Loucy (cell line): ENCODE measurements at regions not wholly inside any gene's neighbourhood (a gene's known extent, or its start where the extent isn't known, plus 50 kb on each side); places are given as distances from the start of the nearest gene placed in this dataset.
"Not testable (repeated sequence)": the region's sequence is repeated elsewhere in the genome, so short reads cannot be mapped to it uniquely, and the experiment has no call there.

Experiments
- H2AFZ ChIP-seq: fragments of 200-600 bp; sonication (generic); 2 replicates; pipeline ENCODE4 v1.6.0; 2016; ENCODE audit warnings: antibody characterized with exemption, mild to moderate bottlenecking, low read length, moderate library complexity
- H3F3A ChIP-seq: fragments of 200-600 bp; 2 replicates; pipeline ENCODE4 v1.6.0; 2016; ENCODE audit warnings: antibody characterized with exemption, low read depth, mild to moderate bottlenecking
- H3K27me3 ChIP-seq: fragments of 200-600 bp; sonication (generic); 2 replicates; pipeline ENCODE4 v1.6.1; 2014; ENCODE audit warnings: low read length, mild to moderate bottlenecking; ENCODE audit not compliant: insufficient read depth, poor library complexity, severe bottlenecking
- H3K36me3 ChIP-seq: fragments of 200-600 bp; sonication (generic); 2 replicates; pipeline ENCODE4 v1.6.1; 2016; ENCODE audit warnings: low read length; ENCODE audit not compliant: insufficient read depth
- H3K4me1 ChIP-seq: fragments of 200-600 bp; sonication (generic); 2 replicates; pipeline ENCODE4 v1.5.1; 2014; ENCODE audit warnings: low read length, mild to moderate bottlenecking; ENCODE audit not compliant: insufficient read depth, poor library complexity, severe bottlenecking
- H3K4me2 ChIP-seq: fragments of 200-600 bp; sonication (generic); 2 replicates; pipeline ENCODE4 v1.6.0; 2014; ENCODE audit warnings: antibody characterized with exemption, low read length, low read depth, mild to moderate bottlenecking; ENCODE audit not compliant: poor library complexity, severe bottlenecking
- H3K4me3 ChIP-seq: fragments of 200-600 bp; sonication (generic); 2 replicates; pipeline ENCODE4 v1.5.1; 2014; ENCODE audit warnings: low read length, mild to moderate bottlenecking, mixed read lengths; ENCODE audit not compliant: poor library complexity, severe bottlenecking
- H3K79me2 ChIP-seq: fragments of 200-600 bp; sonication (generic); 2 replicates; pipeline ENCODE4 v1.6.1; 2014; ENCODE audit warnings: low read length; ENCODE audit not compliant: insufficient read depth
- H3K9ac ChIP-seq: fragments of 200-600 bp; sonication (generic); 2 replicates; pipeline ENCODE4 v1.6.0; 2014; ENCODE audit warnings: mild to moderate bottlenecking, low read depth, low read length, moderate library complexity; ENCODE audit not compliant: poor library complexity, severe bottlenecking
- H3K9me2 ChIP-seq: fragments of 200-600 bp; sonication (generic); replicated peaks from 2 replicates; pipeline ENCODE4 v1.6.1; 2016; ENCODE audit warnings: low read depth, low read length, mixed read lengths
- H3K9me3 ChIP-seq: fragments of 200-600 bp; sonication (generic); 2 replicates; pipeline ENCODE4 v1.6.1; 2014; ENCODE audit warnings: mild to moderate bottlenecking, antibody characterized with exemption, low read length, low read depth; ENCODE audit not compliant: insufficient read depth
- H4K20me1 ChIP-seq: fragments of 200-600 bp; sonication (generic); 2 replicates; pipeline ENCODE4 v1.6.0; 2014; ENCODE audit warnings: antibody characterized with exemption, low read length, mild to moderate bottlenecking; ENCODE audit not compliant: insufficient read depth, poor library complexity, severe bottlenecking
- EZH2phosphoT487 ChIP-seq: fragments of 200-600 bp; IDR thresholded peaks from 2 replicates; pipeline ENCODE4 v1.6.1; 2018; ENCODE audit warnings: antibody characterized with exemption, mild to moderate bottlenecking, moderate library complexity, borderline replicate concordance
- TF ChIP-seq, protein P1 (sequence below): fragments of 200-600 bp; sonication (generic); conservative IDR thresholded peaks from 2 replicates; pipeline ENCODE4 v1.5.1; 2014; ENCODE audit warnings: mild to moderate bottlenecking, antibody characterized with exemption, low read length

DNA sequence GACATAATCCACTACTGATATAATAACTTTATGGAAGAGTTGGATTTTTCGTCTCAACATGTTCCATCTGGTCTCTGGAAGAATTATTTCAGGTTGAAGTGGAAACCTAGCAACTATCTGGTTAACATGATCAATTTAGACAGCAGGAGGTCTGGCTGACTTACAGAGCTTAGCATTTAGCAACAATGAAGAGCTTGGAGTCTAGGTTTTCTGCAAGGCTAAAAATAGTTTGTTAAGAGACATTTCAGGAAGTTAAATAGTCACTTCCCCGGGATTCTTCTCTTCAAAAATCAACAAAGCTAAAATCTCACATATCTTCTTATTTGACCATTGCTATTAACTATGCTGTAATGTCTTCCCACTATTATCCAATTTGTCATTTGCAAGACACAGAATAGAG, 418.6 kb upstream of the DIPK2B start:
- Histone ChIP-seq H3K79me2 (no peaks in the 10 kb centered on the region), H3K9me3 (no peaks in the 10 kb centered on the region), H3K27me3 (no peaks in the 10 kb centered on the region), H2AFZ (no peak overlapping the region), H3F3A (no peaks in the 10 kb centered on the region), H4K20me1 (no peaks in the 10 kb centered on the region), H3K4me3 (no peak overlapping the region), H3K9me2 (no peaks in the 10 kb centered on the region), H3K4me2 (no peak overlapping the region), H3K9ac (no peak overlapping the region), H3K4me1 (no peaks in the 10 kb centered on the region), H3K36me3 (no peaks in the 10 kb centered on the region)
- TF ChIP-seq, protein P1, sequence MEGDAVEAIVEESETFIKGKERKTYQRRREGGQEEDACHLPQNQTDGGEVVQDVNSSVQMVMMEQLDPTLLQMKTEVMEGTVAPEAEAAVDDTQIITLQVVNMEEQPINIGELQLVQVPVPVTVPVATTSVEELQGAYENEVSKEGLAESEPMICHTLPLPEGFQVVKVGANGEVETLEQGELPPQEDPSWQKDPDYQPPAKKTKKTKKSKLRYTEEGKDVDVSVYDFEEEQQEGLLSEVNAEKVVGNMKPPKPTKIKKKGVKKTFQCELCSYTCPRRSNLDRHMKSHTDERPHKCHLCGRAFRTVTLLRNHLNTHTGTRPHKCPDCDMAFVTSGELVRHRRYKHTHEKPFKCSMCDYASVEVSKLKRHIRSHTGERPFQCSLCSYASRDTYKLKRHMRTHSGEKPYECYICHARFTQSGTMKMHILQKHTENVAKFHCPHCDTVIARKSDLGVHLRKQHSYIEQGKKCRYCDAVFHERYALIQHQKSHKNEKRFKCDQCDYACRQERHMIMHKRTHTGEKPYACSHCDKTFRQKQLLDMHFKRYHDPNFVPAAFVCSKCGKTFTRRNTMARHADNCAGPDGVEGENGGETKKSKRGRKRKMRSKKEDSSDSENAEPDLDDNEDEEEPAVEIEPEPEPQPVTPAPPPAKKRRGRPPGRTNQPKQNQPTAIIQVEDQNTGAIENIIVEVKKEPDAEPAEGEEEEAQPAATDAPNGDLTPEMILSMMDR: no peak
- TF ChIP-seq EZH2phosphoT487: no peak

DNA sequence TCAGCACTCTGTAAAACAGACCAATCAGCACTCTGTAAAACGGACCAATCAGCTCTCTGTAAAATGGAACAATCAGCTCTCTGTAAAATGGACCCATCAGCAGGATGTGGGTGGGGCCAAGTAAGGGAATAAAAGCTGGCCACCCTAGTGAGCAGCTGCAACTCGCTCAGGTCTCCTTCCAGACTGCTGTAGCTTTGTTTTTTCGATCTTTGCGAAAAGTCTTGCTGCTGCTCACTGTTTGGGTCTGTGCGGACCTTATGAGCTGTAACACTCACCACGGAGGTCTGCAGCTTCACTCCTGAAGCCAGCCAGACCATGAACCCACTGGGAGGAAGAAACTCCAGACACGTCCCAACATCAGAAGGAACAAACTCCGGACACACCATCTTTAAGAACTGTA, 414.9 kb upstream of the DIPK2B start:
- H3K9me3 ChIP-seq, H3K79me2 ChIP-seq, H3K9ac ChIP-seq, H3K9me2 ChIP-seq, H2AFZ ChIP-seq, H3K27me3 ChIP-seq, H3K4me3 ChIP-seq, H4K20me1 ChIP-seq, H3F3A ChIP-seq, H3K4me2 ChIP-seq, H3K4me1 ChIP-seq, H3K36me3 ChIP-seq: not testable (repeated sequence)

DNA sequence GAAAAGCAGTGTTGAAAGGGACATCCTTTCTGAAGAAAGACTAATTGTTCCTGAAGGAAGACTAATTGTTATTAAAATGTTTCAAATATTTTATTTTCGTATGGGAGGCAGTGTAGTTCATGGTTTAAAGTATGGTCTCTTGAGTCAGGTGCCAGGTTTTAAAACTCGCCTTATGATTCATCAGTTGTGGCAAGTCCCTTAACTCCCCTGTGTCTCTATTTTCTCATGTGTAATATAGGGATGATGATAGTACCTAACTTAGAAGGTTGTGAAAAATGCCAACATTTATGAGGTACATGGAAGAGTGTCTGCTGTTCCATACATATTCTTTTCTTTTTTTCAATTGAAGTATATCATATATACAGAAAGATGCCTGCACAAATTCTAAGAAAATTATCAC, 414.2 kb upstream of the DIPK2B start:
- H3K27me3 ChIP-seq: no peaks in the 10 kb centered on the region
- H3F3A ChIP-seq: no peaks in the 10 kb centered on the region
- H3K4me3 ChIP-seq: no peak overlapping the region
- no peak overlapping the region for H2AFZ ChIP-seq
- H3K9ac ChIP-seq: no peak overlapping the region
- H3K4me1 ChIP-seq: no peaks in the 10 kb centered on the region
- no peaks in the 10 kb centered on the region for H3K9me2 ChIP-seq
- no peaks in the 10 kb centered on the region for H3K9me3 ChIP-seq
- no peaks in the 10 kb centered on the region for H4K20me1 ChIP-seq
- TF ChIP-seq EZH2phosphoT487: no peak
- TF ChIP-seq, protein P1: no peak
- H3K4me2 ChIP-seq: no peak overlapping the region
- no peaks in the 10 kb centered on the region for H3K79me2 ChIP-seq
- no peaks in the 10 kb centered on the region for H3K36me3 ChIP-seq

DNA sequence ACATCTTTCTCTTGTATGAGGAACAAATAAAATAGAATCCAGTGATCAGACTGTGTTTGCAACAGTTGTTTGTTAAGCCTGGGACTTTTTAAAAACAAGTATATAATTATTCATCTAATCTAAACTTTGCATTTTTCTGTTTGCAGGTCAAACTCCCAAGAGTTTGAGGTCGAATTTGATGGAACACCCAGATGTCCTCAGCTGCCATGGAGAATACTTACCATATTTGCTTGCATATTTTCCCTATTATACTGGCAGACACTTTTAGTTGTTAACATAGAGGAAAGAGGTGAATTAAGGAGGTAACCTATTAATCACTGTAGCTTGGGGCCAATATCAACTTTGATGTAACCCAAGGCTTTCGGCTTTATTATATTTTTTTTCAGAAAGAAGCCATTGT, 401.5 kb upstream of the DIPK2B start:
- Histone ChIP-seq H3K4me3 (no peak overlapping the region), H3K27me3 (no peaks in the 10 kb centered on the region), H3K9me2 (no peaks in the 10 kb centered on the region), H3K79me2 (no peaks in the 10 kb centered on the region), H3K36me3 (no peaks in the 10 kb centered on the region), H4K20me1 (no peaks in the 10 kb centered on the region), H3K4me2 (no peak overlapping the region), H3K9me3 (no peaks in the 10 kb centered on the region), H3F3A (no peaks in the 10 kb centered on the region), H3K9ac (no peak overlapping the region), H2AFZ (no peak overlapping the region), H3K4me1 (no peaks in the 10 kb centered on the region)
- TF ChIP-seq, protein P1: no peak
- no peak for TF ChIP-seq EZH2phosphoT487
